ENCODE measurements at regions not wholly inside any gene's neighbourhood (a gene's known extent, or its start where the extent isn't known, plus 50 kb on each side); places are given as distances from the start of the nearest gene placed in this dataset.
"Not testable (repeated sequence)": the region's sequence is repeated elsewhere in the genome, so short reads cannot be mapped to it uniquely, and the experiment has no call there.

GRCh38 chr3:90062631-90063200, 955.3 kb downstream of the EPHA3 start:
- Histone ChIP-seq H3K36me3 (ENCODE audit: control insufficient read depth, insufficient read depth, low read length) (no peaks in the 10 kb centered on the region), H3K4me1 (ENCODE audit: control insufficient read depth, insufficient read depth, low read length) (no peaks in the 10 kb centered on the region), H3K4me3 (ENCODE audit: low read depth, low read length) (no peak overlapping the region), H3K27me3 (ENCODE audit: control insufficient read depth, insufficient read depth, low read length) (no peaks in the 10 kb centered on the region), H3K27ac (ENCODE audit: low read depth, low read length) (no peak overlapping the region), H3K9me3 (ENCODE audit: control insufficient read depth, insufficient read depth, low read length) (no peaks in the 10 kb centered on the region)
- no CpG with 5 or more reads among the region's 2 CpGs for WGBS (ENCODE audit: insufficient coverage)
- peak in 1 of 6 donors; percentile 21 for DNase-seq (ENCODE audit: low read depth in 4 of 6, low spot score in 6 of 6)

- no peak for DNase-seq (ENCODE audit: low read depth in 4 of 6, low spot score in 6 of 6)
- H3K27me3 ChIP-seq (ENCODE audit: control insufficient read depth, insufficient read depth, low read length): no peaks in the 10 kb centered on the region
- no peak overlapping the region for H3K4me3 ChIP-seq (ENCODE audit: low read depth, low read length)
- H3K36me3 ChIP-seq (ENCODE audit: control insufficient read depth, insufficient read depth, low read length): no peaks in the 10 kb centered on the region
- H3K9me3 ChIP-seq (ENCODE audit: control insufficient read depth, insufficient read depth, low read length): no peaks in the 10 kb centered on the region
- H3K4me1 ChIP-seq (ENCODE audit: control insufficient read depth, insufficient read depth, low read length): no peaks in the 10 kb centered on the region
- no peak overlapping the region for H3K27ac ChIP-seq (ENCODE audit: low read depth, low read length)
- WGBS (ENCODE audit: insufficient coverage): 80% methylated on average over 1 of the region's 3 CpGs
Measured at GRCh38 chr3:90068783-90069182, 961.4 kb downstream of the EPHA3 start.

- WGBS (ENCODE audit: insufficient coverage): no CpG with 5 or more reads among the region's 1 CpG
- H3K27ac ChIP-seq (ENCODE audit: low read depth, low read length): no peak overlapping the region
- H3K4me1 ChIP-seq (ENCODE audit: control insufficient read depth, insufficient read depth, low read length): no peaks in the 10 kb centered on the region
- no peaks in the 10 kb centered on the region for H3K9me3 ChIP-seq (ENCODE audit: control insufficient read depth, insufficient read depth, low read length)
- peak in 1 of 6 donors; percentile 42 for DNase-seq (ENCODE audit: low read depth in 4 of 6, low spot score in 6 of 6)
- H3K27me3 ChIP-seq (ENCODE audit: control insufficient read depth, insufficient read depth, low read length): no peaks in the 10 kb centered on the region
- H3K4me3 ChIP-seq (ENCODE audit: low read depth, low read length): no peak overlapping the region
- H3K36me3 ChIP-seq (ENCODE audit: control insufficient read depth, insufficient read depth, low read length): no peaks in the 10 kb centered on the region
Measured at GRCh38 chr3:90069748-90070147, 962.3 kb downstream of the EPHA3 start.

GRCh38 chr3:90076136-90076535, 968.7 kb downstream of the EPHA3 start:
- peak in 1 of 6 donors; percentile 87 for DNase-seq (ENCODE audit: low read depth in 4 of 6, low spot score in 6 of 6)
- Histone ChIP-seq H3K9me3 (ENCODE audit: control insufficient read depth, insufficient read depth, low read length) (peaks cover 1% of the 10 kb centered on the region), H3K36me3 (ENCODE audit: control insufficient read depth, insufficient read depth, low read length) (no peaks in the 10 kb centered on the region), H3K4me3 (ENCODE audit: low read depth, low read length) (no peak overlapping the region), H3K4me1 (ENCODE audit: control insufficient read depth, insufficient read depth, low read length) (no peaks in the 10 kb centered on the region), H3K27ac (ENCODE audit: low read depth, low read length) (no peak overlapping the region), H3K27me3 (ENCODE audit: control insufficient read depth, insufficient read depth, low read length) (no peaks in the 10 kb centered on the region)

- no peak overlapping the region for H3K27ac ChIP-seq (ENCODE audit: low read depth, low read length)
- DNase-seq (ENCODE audit: low read depth in 4 of 6, low spot score in 6 of 6): peak in 1 of 6 donors; percentile 65
- H3K36me3 ChIP-seq (ENCODE audit: control insufficient read depth, insufficient read depth, low read length): no peaks in the 10 kb centered on the region
- H3K27me3 ChIP-seq (ENCODE audit: control insufficient read depth, insufficient read depth, low read length): no peaks in the 10 kb centered on the region
- H3K9me3 ChIP-seq (ENCODE audit: control insufficient read depth, insufficient read depth, low read length): peaks cover 1% of the 10 kb centered on the region
- H3K4me3 ChIP-seq (ENCODE audit: low read depth, low read length): no peak overlapping the region
- no CpG with 5 or more reads among the region's 1 CpG for WGBS (ENCODE audit: insufficient coverage)
- no peaks in the 10 kb centered on the region for H3K4me1 ChIP-seq (ENCODE audit: control insufficient read depth, insufficient read depth, low read length)
Measured at GRCh38 chr3:90080988-90081387, 973.6 kb downstream of the EPHA3 start.

- not testable (repeated sequence) for H3K4me1 ChIP-seq (ENCODE audit: control insufficient read depth, insufficient read depth, low read length)
Measured at GRCh38 chr3:90086297-90086696, 978.9 kb downstream of the EPHA3 start.

GRCh38 chr3:90087703-90088102, 980.3 kb downstream of the EPHA3 start:
- Histone ChIP-seq H3K4me3 (ENCODE audit: low read depth, low read length) (no peak overlapping the region), H3K27ac (ENCODE audit: low read depth, low read length) (no peak overlapping the region), H3K36me3 (ENCODE audit: control insufficient read depth, insufficient read depth, low read length) (no peaks in the 10 kb centered on the region), H3K4me1 (ENCODE audit: control insufficient read depth, insufficient read depth, low read length) (no peaks in the 10 kb centered on the region), H3K9me3 (ENCODE audit: control insufficient read depth, insufficient read depth, low read length) (no peaks in the 10 kb centered on the region), H3K27me3 (ENCODE audit: control insufficient read depth, insufficient read depth, low read length) (no peaks in the 10 kb centered on the region)
- no CpG with 5 or more reads among the region's 2 CpGs for WGBS (ENCODE audit: insufficient coverage)
- DNase-seq (ENCODE audit: low read depth in 4 of 6, low spot score in 6 of 6): no peak

More at GRCh38 chr3:90086297-90086696, 978.9 kb downstream of the EPHA3 start:
- not testable (repeated sequence) for H3K27me3 ChIP-seq (ENCODE audit: control insufficient read depth, insufficient read depth, low read length); H3K27ac ChIP-seq (ENCODE audit: low read depth, low read length); H3K4me3 ChIP-seq (ENCODE audit: low read depth, low read length); DNase-seq (ENCODE audit: low read depth in 4 of 6, low spot score in 6 of 6); H3K36me3 ChIP-seq (ENCODE audit: control insufficient read depth, insufficient read depth, low read length); H3K9me3 ChIP-seq (ENCODE audit: control insufficient read depth, insufficient read depth, low read length)
- 64% methylated on average over 2 of the region's 8 CpGs for WGBS (ENCODE audit: insufficient coverage)

GRCh38 chr3:90091549-90091948, 984.1 kb downstream of the EPHA3 start:
- no peaks in the 10 kb centered on the region for H3K9me3 ChIP-seq (ENCODE audit: control insufficient read depth, insufficient read depth, low read length)
- no peaks in the 10 kb centered on the region for H3K27me3 ChIP-seq (ENCODE audit: control insufficient read depth, insufficient read depth, low read length)
- H3K4me3 ChIP-seq (ENCODE audit: low read depth, low read length): no peak overlapping the region
- H3K4me1 ChIP-seq (ENCODE audit: control insufficient read depth, insufficient read depth, low read length): no peaks in the 10 kb centered on the region
- WGBS (ENCODE audit: insufficient coverage): no CpG with 5 or more reads among the region's 2 CpGs
- H3K27ac ChIP-seq (ENCODE audit: low read depth, low read length): no peak overlapping the region
- DNase-seq (ENCODE audit: low read depth in 4 of 6, low spot score in 6 of 6): peak in 3 of 6 donors; percentile 25 to 79 (median 75)
- H3K36me3 ChIP-seq (ENCODE audit: control insufficient read depth, insufficient read depth, low read length): no peaks in the 10 kb centered on the region

- H3K9me3 ChIP-seq (ENCODE audit: control insufficient read depth, insufficient read depth, low read length): no peaks in the 10 kb centered on the region
- DNase-seq (ENCODE audit: low read depth in 4 of 6, low spot score in 6 of 6): peak in 2 of 6 donors; percentile 43 to 53
- WGBS (ENCODE audit: insufficient coverage): no CpG with 5 or more reads among the region's 1 CpG
- no peak overlapping the region for H3K27ac ChIP-seq (ENCODE audit: low read depth, low read length)
- no peaks in the 10 kb centered on the region for H3K27me3 ChIP-seq (ENCODE audit: control insufficient read depth, insufficient read depth, low read length)
- no peaks in the 10 kb centered on the region for H3K4me1 ChIP-seq (ENCODE audit: control insufficient read depth, insufficient read depth, low read length)
- no peaks in the 10 kb centered on the region for H3K36me3 ChIP-seq (ENCODE audit: control insufficient read depth, insufficient read depth, low read length)
- H3K4me3 ChIP-seq (ENCODE audit: low read depth, low read length): no peak overlapping the region
Measured at GRCh38 chr3:90092994-90093393, 985.6 kb downstream of the EPHA3 start.

GRCh38 chr3:90095811-90096210, 988.4 kb downstream of the EPHA3 start:
- Histone ChIP-seq H3K36me3 (ENCODE audit: control insufficient read depth, insufficient read depth, low read length) (no peaks in the 10 kb centered on the region), H3K4me1 (ENCODE audit: control insufficient read depth, insufficient read depth, low read length) (no peaks in the 10 kb centered on the region), H3K27ac (ENCODE audit: low read depth, low read length) (no peak overlapping the region), H3K27me3 (ENCODE audit: control insufficient read depth, insufficient read depth, low read length) (no peaks in the 10 kb centered on the region), H3K9me3 (ENCODE audit: control insufficient read depth, insufficient read depth, low read length) (no peaks in the 10 kb centered on the region), H3K4me3 (ENCODE audit: low read depth, low read length) (no peak overlapping the region)
- 80% methylated on average over 2 of the region's 2 CpGs for WGBS (ENCODE audit: insufficient coverage)
- no peak for DNase-seq (ENCODE audit: low read depth in 4 of 6, low spot score in 6 of 6)
